HG02884 (cell line): ENCODE measurements at regions not wholly inside any gene's neighbourhood (a gene's known extent, or its start where the extent isn't known, plus 50 kb on each side); places are given as distances from the start of the nearest gene placed in this dataset.

Experiments
- ATAC-seq: cut with Tn5 transposase; IDR thresholded peaks from one replicate; pipeline ENCODE4 v1.9.1; 2021; ENCODE audit warnings: mild to moderate bottlenecking, moderate library complexity; ENCODE audit not compliant: unreplicated experiment

- ATAC-seq = no peak
Measured at GRCh38 chr3:72411843-72412242, 436.4 kb downstream of the SHQ1 start.

- no peak for ATAC-seq
Measured at GRCh38 chr3:72411126-72411525, 437.1 kb downstream of the SHQ1 start.

DNA sequence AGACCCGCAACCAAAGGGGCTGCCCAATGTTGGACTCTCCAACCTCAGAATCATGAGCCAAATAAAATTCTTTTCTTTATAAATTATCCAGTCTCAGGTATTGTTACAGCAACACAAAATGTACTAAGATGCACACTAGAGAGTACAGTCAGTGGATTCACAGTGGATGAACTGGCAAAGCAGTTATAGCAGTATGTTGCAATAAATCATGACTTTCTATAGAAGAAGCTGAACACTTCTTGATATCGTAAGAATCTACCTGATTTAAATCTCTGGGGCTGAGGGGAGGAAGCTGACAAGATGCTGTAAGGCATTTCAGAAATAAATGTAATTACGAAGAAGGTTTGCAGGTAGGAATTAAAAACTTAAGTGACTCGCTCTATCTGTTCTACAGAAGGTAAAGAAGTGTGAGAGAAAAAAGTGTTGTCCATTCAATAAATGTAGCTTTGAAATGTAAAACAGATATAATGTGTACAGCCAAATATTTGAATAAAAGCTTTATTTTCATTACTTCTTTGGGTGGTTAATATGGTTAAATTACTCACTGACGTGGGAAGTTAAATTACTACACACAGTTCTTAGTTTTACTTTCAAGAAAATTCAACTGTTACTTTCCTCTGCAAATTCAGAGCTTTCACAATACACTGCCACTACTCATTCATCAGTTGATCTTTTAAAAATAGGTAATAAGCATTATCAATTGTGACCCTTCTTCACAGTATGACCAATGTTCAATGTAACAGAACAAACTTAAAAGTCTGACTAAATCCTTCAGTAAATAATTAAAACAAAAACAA lies 439.1 kb downstream of the SHQ1 start:
- ATAC-seq = no peak

GRCh38 chr3:72407766-72408165 lies 440.5 kb downstream of the SHQ1 start:
- no peak for ATAC-seq

DNA sequence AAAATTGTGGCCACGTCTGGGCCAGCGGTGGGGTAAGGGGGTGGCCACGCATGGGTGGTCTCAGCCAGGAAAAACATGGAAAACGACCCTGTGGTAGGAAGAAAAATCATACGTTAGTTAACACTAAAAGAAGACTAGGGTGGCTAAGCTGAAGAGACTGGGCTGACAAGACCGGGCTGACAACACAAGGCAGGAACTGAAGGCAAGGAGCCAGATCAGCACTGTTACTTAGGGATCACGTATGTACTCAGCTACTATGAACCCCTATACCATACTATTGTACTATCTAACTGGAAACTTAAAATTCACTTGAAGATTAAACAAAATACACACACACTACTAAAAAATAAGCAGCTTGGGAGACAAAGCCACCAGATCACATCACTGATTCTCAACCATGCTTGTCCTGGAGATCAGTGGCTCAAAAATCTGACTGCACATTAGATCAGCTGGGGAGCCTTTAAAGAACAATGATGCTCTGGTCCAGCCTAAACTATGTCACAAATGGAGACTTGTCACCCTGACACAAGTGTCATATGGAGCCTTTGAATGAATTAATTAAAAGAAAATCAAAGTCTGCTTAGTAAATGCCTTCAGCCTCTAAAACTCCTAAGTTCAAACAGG lies 442.2 kb downstream of the SHQ1 start:
- no peak for ATAC-seq

DNA sequence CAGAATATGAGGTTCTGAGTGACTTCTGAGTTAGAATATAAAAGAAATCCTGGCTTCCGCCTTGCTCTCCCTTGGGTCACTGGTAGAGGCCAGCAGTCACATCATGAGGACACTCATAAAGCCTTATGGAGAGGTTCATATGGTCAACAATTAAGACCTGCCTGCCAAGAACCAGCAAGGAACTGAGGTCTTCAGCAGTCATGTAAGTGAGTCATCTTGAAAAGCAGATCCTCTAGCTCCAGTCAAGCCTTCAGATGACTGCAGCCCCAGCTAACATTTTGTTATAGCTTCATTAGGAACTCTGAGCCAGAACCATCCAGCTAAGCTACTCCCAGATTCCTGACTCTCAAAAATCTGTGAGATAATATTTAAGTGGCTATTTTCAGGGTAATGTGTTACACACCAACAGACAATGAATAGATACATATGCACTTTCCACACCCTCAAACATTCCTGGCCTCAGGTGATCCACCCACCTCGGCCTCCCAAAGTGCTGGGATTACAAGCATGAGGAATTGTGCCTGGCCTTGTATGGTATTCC lies 447.2 kb downstream of the SHQ1 start:
- no peak for ATAC-seq

DNA sequence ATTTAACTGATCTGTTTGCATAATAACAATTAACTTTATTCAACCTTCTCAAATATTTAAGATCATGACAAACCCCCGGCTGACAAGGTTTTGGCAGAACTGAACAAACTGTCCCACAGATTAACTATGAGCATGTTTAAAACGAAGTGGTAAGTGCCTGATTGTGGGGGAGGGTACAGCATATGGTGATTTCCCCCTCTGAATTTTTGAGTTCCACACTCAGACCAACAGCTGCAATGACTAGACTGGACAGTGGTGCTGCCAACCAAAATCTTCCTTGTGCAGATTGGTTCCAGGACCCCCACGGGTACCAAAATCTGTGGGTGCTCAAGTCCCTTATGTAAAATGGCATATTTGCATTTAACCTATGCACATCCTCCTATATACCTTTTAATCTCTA lies 449.5 kb downstream of the SHQ1 start:
- no peak for ATAC-seq

DNA sequence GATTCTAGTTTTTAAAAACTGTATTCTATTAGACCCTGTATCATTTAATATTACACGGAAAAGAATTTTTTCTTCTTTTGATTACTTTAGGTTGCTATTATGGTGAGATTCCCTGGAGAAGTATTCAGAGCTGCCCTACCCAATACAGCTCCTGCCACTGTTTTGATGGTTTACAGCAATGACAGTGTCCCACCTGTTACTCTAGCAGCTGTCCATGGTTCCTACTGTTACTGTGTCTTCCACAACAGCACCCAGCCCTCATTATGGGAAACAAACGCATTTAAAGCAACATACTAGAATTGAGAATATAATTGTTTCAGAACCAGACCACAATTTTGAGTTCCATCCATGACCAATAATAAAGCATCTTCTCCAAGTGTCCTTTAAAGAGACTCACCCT lies 450.7 kb downstream of the SHQ1 start:
- ATAC-seq = no peak

- ATAC-seq = no peak
Measured at GRCh38 chr3:72396899-72397298, 451.3 kb downstream of the SHQ1 start.

DNA sequence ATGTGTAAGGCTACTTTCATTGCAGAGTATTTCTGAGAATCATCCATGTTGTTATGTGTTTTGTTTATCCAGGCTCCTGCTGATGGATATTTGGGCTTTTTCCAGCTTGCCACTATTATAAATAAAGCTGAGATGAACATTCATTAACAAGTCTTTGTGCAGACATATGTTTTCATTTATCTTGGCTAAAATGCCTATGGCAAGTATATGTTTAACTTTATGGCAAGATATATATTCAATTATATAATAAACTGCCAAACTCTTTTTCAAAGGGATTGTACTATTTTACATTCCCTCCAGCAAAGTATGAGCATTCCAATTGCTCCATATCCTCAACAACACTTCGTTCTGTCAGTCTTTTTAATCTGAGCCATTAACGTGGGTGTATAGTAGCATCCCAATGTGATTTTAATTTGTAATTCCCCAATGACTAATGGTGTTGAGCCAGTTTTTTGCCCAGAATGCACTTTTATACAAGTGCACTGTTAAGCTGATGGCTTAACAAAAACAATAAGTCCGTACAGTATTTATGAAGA lies 452.4 kb downstream of the SHQ1 start:
- ATAC-seq = no peak

- ATAC-seq = no peak
Measured at GRCh38 chr3:72393455-72393854, 454.8 kb downstream of the SHQ1 start.

DNA sequence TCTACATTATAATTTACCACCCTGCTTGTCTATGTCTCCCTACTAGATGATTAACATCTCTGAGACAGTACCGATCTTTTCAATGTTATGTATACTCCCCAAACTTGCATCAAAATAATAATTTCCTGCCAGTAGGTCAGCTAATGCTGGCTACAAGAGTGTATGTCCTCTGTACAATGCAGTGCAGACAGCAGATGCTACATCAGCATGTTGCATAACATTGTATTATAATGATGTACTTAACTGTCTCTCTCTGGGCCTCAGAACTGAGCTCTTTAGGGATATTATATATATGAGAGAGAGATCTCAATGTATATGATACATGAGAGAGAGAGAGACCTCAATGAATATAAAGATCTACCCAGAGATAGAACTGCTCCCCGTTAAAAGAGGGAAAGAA lies 456.6 kb downstream of the SHQ1 start:
- no peak for ATAC-seq

GRCh38 chr3:72390841-72391240 lies 457.4 kb downstream of the SHQ1 start:
- ATAC-seq = no peak

DNA sequence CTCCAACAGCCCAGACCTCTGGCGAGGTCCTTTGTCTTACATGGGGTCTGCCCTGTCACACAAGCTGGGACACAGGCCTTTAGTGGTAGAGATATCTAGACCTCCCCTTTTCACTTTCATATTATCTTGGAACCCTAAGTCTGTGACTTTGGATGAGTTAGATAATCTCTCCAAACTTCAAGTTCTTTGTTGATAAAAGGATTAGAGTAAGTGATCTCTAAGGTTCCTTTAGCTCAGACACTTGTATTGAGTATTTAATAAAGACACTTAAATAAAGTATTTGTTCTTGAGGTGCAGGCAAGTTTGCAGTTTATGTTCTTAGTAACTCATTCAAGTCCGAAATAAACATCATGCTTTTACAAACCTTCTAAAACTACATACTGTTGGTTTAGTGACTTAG lies 459.6 kb downstream of the SHQ1 start:
- ATAC-seq = no peak

DNA sequence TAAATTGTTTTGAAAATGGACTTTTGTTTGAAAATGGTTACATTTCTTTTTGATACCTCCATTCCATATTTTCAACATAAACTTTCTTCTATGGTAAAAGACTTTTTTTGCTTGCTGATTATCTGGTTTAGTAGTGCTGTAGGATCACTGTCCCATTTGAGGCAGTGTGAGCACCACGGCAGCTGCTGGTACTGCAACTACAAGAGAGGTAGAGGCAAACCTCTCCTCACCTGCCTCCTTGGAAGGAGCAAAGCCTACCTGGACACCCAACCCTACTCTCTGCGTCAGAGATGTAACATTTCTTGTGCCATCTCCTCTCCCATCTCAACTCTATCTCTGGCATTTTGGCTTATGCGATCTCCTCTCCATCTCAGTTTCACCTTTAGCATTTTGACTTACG lies 460.1 kb downstream of the SHQ1 start:
- no peak for ATAC-seq

GRCh38 chr3:72386327-72387000 lies 461.8 kb downstream of the SHQ1 start:
- ATAC-seq = no peak

GRCh38 chr3:72385167-72385566 lies 463.1 kb downstream of the SHQ1 start:
- ATAC-seq = no peak

DNA sequence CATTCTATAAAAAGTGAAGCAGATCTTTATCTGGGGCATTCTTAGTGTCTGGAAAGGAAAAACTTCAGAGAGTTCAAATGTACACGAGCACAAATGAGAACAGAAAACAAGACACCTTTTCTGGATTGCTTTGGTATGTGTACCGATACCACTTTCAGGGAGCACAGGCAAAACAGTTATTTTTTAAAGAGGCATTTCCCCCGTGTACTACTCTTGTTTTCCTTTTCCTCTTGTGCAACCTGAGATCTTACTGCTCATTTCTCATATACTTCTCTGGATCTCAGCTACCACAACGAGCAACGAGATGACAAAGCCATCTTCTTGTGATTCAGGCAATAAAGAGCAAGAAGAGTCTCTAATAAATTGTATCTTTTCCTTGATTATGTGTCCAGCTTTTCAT lies 463.6 kb downstream of the SHQ1 start:
- ATAC-seq = no peak

DNA sequence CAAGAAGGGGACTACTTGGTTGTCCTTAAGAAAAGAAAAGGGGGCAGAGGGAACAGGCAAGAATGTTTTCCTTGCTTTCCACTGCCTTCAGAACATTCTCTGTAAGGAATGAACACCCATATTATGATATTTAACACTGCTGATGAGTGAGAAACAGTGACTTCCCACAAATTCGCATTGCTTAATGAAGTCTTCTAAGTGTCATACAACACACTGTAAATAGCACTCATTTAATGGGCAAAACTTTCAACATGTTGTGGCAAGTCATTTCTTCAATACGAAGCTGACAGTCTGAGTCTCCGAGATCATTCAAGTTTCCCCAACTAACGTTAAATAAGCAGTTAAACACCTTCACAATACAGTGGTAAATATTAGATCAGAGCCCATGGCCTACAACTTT lies 464.4 kb downstream of the SHQ1 start:
- ATAC-seq = no peak

DNA sequence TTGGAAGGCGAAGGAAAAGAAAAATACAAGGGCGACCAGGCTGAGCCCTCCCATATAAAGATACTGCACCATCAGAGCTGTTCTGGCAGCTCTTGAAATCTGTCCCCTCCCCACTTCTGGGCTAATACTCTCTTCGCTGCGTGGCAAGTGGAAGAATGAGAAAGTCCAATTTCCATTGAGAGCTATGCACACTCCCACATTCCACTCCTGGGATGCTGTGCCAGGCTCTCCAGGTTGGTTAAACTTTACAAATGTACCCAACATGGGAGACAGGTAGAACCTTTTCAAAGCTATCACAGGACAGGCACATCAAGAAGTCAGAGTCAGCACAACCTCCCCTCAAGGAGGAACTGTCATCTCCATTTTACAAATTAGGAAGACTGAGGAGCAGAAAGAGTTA lies 465.0 kb downstream of the SHQ1 start:
- ATAC-seq = no peak

DNA sequence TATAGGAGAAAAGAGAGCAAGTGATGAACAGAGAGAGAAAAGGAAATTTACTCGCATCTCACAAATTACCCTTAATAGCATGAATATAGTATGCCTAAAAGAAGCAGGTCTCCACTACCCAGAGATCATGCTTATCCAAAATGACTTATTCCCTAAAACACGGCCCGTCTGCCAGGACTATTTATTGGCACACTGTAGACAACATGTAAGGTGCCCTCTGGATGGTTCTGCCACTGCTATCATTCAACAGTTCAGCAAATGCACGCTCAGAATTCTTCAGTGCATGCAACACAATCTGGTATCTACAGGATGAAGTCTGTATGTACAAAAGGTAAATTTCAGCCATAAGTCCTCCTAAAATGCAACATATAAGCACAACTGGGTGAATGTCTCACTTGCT lies 465.8 kb downstream of the SHQ1 start:
- no peak for ATAC-seq

DNA sequence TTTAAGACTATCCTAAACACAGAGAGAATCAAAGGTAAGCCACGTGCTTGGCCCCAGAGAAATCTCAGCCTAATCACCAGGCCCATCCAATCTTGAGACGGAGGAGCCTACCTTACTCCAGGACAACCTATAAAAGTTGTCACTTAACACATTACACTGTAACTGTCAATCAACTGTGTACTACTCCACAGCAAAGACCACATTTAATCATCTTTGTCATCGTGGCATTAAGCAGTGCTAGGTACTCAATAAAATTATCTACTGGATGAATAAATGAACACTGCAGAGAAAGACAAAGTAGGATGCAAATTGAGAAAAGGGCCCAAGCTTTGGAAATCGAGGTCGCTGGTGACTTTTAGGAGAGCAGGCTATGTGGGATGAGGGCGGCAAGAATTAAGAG lies 466.7 kb downstream of the SHQ1 start:
- no peak for ATAC-seq
